Thyroid gland (tissue), 4 donors: ENCODE measurements at regions not wholly inside any gene's neighbourhood (a gene's known extent, or its start where the extent isn't known, plus 50 kb on each side); places are given as distances from the start of the nearest gene placed in this dataset.
"Not testable (repeated sequence)": the region's sequence is repeated elsewhere in the genome, so short reads cannot be mapped to it uniquely, and the experiment has no call there.

Experiments used
- DNase-seq, 2 donors: peaks; one replicate each; pipeline ENCODE4 v3.0.0-alpha.2; 2019
- H3K27ac ChIP-seq, 3 donors: fragments of 200-600 bp; sonication (generic); 1 replicate in 2 of 3; 2 replicates in 1 of 3; pipeline ENCODE4 v1.5.1; 2016 to 2019; ENCODE audit warnings: mild to moderate bottlenecking in 1 of 3, moderate library complexity in 1 of 3
- H3K27me3 ChIP-seq: fragments of 200-600 bp; sonication (generic); one replicate; pipeline ENCODE4 v1.5.1; 2019
- H3K36me3 ChIP-seq, 2 donors: fragments of 200-600 bp; sonication (generic); one replicate each; pipeline ENCODE4 v1.5.1; 2016 to 2019
- H3K4me1 ChIP-seq, 2 donors: fragments of 200-600 bp; sonication (generic); one replicate each; pipeline ENCODE4 v1.5.1; 2017 to 2019
- H3K4me3 ChIP-seq, 3 donors: fragments of 200-600 bp; sonication (generic); replicated peaks in 1 of 3; 1 replicate in 2 of 3; 2 replicates in 1 of 3; pipeline ENCODE4 v1.5.1; 2016; ENCODE audit warnings: mild to moderate bottlenecking in 1 of 3
- H3K9me3 ChIP-seq: fragments of 200-600 bp; sonication (generic); one replicate; pipeline ENCODE4 v1.5.1; 2017
- CTCF ChIP-seq, 6 experiments: fragments of 200-600 bp in 3 of 6; fragments of 450-650 bp in 3 of 6; sonication (generic) in 3 of 6; IDR thresholded peaks; one replicate each; pipeline ENCODE4 v1.5.1; 2016 to 2019; ENCODE audit warnings: antibody characterized with exemption in 6 of 6, mild to moderate bottlenecking in 2 of 6, inconsistent platforms in 1 of 6, moderate library complexity in 1 of 6
- POLR2A ChIP-seq, 2 donors: fragments of 450-650 bp; IDR thresholded peaks; one replicate each; pipeline ENCODE4 v1.6.1; 2017; ENCODE audit warnings: antibody characterized with exemption in 2 of 2, mild to moderate bottlenecking in 2 of 2, moderate library complexity in 1 of 2
- WGBS, 2 donors: methylation state at CpG; one replicate each; pipeline ENCODE4 v1.1.5; 2017; 5-methylcytosine and 5-hydroxymethylcytosine counted together
- intact Hi-C: fragments of 100-400 bp; cut with DNase I; formaldehyde crosslinking; loops from one replicate; pipeline ENCODE4 v1.15.1; 2023

- intact Hi-C loops: no loop called here
- WGBS, 2 donors: 62 to 81% methylated on average over 1 of the region's 1 CpG
- Histone ChIP-seq H3K9me3 (no peaks in the 10 kb centered on the region), H3K36me3 (no peaks in the 10 kb centered on the region), H3K27ac (no peak overlapping the region), H3K4me3 (no peak overlapping the region), H3K4me1 (no peaks in the 10 kb centered on the region), H3K27me3 (no peaks in the 10 kb centered on the region)
- no peak for DNase-seq
- TF ChIP-seq CTCF (IDR thresholded peaks at IDR 0.05) (no peak), POLR2A (IDR thresholded peaks at IDR 0.05) (no peak)
Measured at GRCh38 chr4:154984616-154985015, 203.5 kb downstream of the RBM46 start.

GRCh38 chr4:154985673-154986072, 204.6 kb downstream of the RBM46 start:
- no peaks in the 10 kb centered on the region for H3K27me3 ChIP-seq
- H3K4me1 ChIP-seq: no peaks in the 10 kb centered on the region
- intact Hi-C loops: no loop called here
- 70 to 93% methylated on average over 5 of the region's 5 CpGs for WGBS, 2 donors
- H3K27ac ChIP-seq: no peak overlapping the region
- H3K36me3 ChIP-seq: no peaks in the 10 kb centered on the region
- DNase-seq: no peak
- TF ChIP-seq CTCF (IDR thresholded peaks at IDR 0.05): no peak
- no peak for TF ChIP-seq POLR2A (IDR thresholded peaks at IDR 0.05)
- no peak overlapping the region for H3K4me3 ChIP-seq
- no peaks in the 10 kb centered on the region for H3K9me3 ChIP-seq

- H3K4me1 ChIP-seq: no peaks in the 10 kb centered on the region
- intact Hi-C loops: no loop called here
- TF ChIP-seq CTCF (IDR thresholded peaks at IDR 0.05): no peak
- TF ChIP-seq POLR2A (IDR thresholded peaks at IDR 0.05): no peak
- no peaks in the 10 kb centered on the region for H3K9me3 ChIP-seq
- WGBS, 2 donors: 68 to 82% methylated on average over 3 of the region's 3 CpGs
- H3K36me3 ChIP-seq: no peaks in the 10 kb centered on the region
- no peak overlapping the region for H3K4me3 ChIP-seq
- no peak for DNase-seq
- no peak overlapping the region for H3K27ac ChIP-seq
- no peaks in the 10 kb centered on the region for H3K27me3 ChIP-seq
Measured at GRCh38 chr4:154988511-154988910, 207.4 kb downstream of the RBM46 start.

- no peaks in the 10 kb centered on the region for H3K27me3 ChIP-seq
- TF ChIP-seq POLR2A (IDR thresholded peaks at IDR 0.05) (no peak), CTCF (IDR thresholded peaks at IDR 0.05) (no peak)
- no peaks in the 10 kb centered on the region for H3K9me3 ChIP-seq
- no peaks in the 10 kb centered on the region for H3K4me1 ChIP-seq
- no peak overlapping the region for H3K4me3 ChIP-seq
- no peaks in the 10 kb centered on the region for H3K36me3 ChIP-seq
- H3K27ac ChIP-seq: no peak overlapping the region
- WGBS, 2 donors: 76 to 85% methylated on average over 6 of the region's 6 CpGs
- intact Hi-C loops: no loop called here
- DNase-seq: no peak
Measured at GRCh38 chr4:154989511-154989910, 208.4 kb downstream of the RBM46 start.

GRCh38 chr4:154997866-154998265, 210.6 kb upstream of the NPY2R start:
- H3K36me3 ChIP-seq, H3K4me1 ChIP-seq, H3K9me3 ChIP-seq, H3K4me3 ChIP-seq, H3K27ac ChIP-seq, intact Hi-C loops, H3K27me3 ChIP-seq, DNase-seq: not testable (repeated sequence)
- 88 to 89% methylated on average over 5 of the region's 5 CpGs for WGBS, 2 donors

GRCh38 chr4:154998284-154998683, 210.2 kb upstream of the NPY2R start:
- no peak for DNase-seq
- Histone ChIP-seq H3K27me3 (no peaks in the 10 kb centered on the region), H3K36me3 (no peaks in the 10 kb centered on the region), H3K9me3 (no peaks in the 10 kb centered on the region), H3K4me1 (no peaks in the 10 kb centered on the region), H3K4me3 (no peak overlapping the region), H3K27ac (no peak overlapping the region)
- TF ChIP-seq POLR2A (IDR thresholded peaks at IDR 0.05): no peak
- no peak for TF ChIP-seq CTCF (IDR thresholded peaks at IDR 0.05)
- WGBS, 2 donors: 91% methylated on average over 3 of the region's 3 CpGs
- intact Hi-C loops: no loop called here
